Colonic mucosa (tissue), 4 donors: ENCODE measurements at regions not wholly inside any gene's neighbourhood (a gene's known extent, or its start where the extent isn't known, plus 50 kb on each side); places are given as distances from the start of the nearest gene placed in this dataset.

Source experiments
- DNase-seq: peaks from one replicate; pipeline ENCODE4 v3.0.0-alpha.2; 2020
- H3K27ac ChIP-seq: fragments of 200-600 bp; one replicate; pipeline ENCODE4 v1.8.0; 2021
- H3K27me3 ChIP-seq: fragments of 200-600 bp; one replicate; pipeline ENCODE4 v1.8.0; 2021
- H3K36me3 ChIP-seq: fragments of 200-600 bp; one replicate; pipeline ENCODE4 v1.8.0; 2021
- H3K4me1 ChIP-seq: fragments of 200-600 bp; one replicate; pipeline ENCODE4 v1.8.0; 2021; ENCODE audit warnings: mild to moderate bottlenecking
- H3K4me3 ChIP-seq: fragments of 200-600 bp; one replicate; pipeline ENCODE4 v1.8.0; 2021
- H3K9ac ChIP-seq, 2 donors: one replicate each; pipeline ENCODE4 v1.7.0; 2013; ENCODE audit warnings: control low read depth in 2 of 2, low read depth in 2 of 2, low read length in 2 of 2
- H3K9me3 ChIP-seq: fragments of 200-600 bp; one replicate; pipeline ENCODE4 v1.8.0; 2021
- intact Hi-C: fragments of 100-400 bp; cut with DNase I; formaldehyde crosslinking; loops from one replicate; pipeline ENCODE4 v1.14.1; 2022
- TF ChIP-seq, protein P1 (sequence below): fragments of 200-600 bp; IDR thresholded peaks from one replicate; pipeline ENCODE4 v1.8.0; 2022; ENCODE audit warnings: antibody characterized with exemption, mild to moderate bottlenecking
- donor health status: healthy.
- donor health status: DM: no; HTN: no; CAD: no.
- donor health status: DM: no; HTN: no; CAD: no.

DNA sequence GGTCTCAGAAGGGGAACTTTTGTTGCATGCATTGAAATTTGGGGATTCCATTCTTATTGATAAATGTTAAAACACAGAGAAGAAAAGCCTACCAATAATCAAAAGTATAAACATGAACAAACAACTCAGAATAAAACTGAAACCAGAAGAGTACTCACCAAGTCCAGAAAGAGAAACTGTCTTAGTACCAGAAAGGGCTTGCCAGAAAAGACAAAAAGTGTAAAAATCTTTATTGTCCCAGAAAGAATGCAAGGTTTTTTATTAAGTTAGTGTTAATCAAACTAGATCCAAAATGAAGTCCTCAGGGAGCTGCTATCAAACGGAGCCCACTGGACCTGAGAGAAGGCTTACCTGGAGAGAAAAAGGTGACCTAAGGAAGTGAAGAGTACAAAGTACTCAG lies 897.5 kb downstream of the PCDH7 start:
- TF ChIP-seq, protein P1, sequence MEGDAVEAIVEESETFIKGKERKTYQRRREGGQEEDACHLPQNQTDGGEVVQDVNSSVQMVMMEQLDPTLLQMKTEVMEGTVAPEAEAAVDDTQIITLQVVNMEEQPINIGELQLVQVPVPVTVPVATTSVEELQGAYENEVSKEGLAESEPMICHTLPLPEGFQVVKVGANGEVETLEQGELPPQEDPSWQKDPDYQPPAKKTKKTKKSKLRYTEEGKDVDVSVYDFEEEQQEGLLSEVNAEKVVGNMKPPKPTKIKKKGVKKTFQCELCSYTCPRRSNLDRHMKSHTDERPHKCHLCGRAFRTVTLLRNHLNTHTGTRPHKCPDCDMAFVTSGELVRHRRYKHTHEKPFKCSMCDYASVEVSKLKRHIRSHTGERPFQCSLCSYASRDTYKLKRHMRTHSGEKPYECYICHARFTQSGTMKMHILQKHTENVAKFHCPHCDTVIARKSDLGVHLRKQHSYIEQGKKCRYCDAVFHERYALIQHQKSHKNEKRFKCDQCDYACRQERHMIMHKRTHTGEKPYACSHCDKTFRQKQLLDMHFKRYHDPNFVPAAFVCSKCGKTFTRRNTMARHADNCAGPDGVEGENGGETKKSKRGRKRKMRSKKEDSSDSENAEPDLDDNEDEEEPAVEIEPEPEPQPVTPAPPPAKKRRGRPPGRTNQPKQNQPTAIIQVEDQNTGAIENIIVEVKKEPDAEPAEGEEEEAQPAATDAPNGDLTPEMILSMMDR, result no peak
- Histone ChIP-seq H3K9me3 (no peaks in the 10 kb centered on the region), H3K27me3 (no peaks in the 10 kb centered on the region), H3K4me1 (no peaks in the 10 kb centered on the region), H3K27ac (no peak overlapping the region), H3K9ac (no peak overlapping the region), H3K36me3 (no peaks in the 10 kb centered on the region), H3K4me3 (no peak overlapping the region)
- DNase-seq, result no peak
- intact Hi-C loops, result no loop called here

DNA sequence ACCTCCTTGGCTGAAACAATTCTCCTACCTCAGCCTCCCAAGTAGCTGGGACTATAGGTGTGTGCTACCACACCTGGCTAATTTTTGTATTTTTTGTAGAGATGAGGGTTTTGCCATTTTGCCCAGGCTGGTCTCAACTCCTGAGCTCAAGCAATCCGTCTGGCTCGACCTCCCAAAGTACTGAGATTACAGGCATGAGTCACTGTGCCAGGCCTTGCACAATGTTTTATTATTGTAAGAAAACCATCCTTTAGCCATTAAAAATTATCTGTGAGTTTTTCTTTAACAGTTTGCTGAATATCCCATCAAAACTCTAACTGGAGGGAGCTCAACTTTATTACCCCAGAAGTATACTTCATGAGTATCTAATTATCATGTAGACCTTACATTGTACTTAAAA lies 900.3 kb downstream of the PCDH7 start:
- TF ChIP-seq, protein P1, result no peak
- Histone ChIP-seq H3K27ac (no peak overlapping the region), H3K27me3 (no peaks in the 10 kb centered on the region), H3K9ac (no peak overlapping the region), H3K4me3 (no peak overlapping the region), H3K4me1 (no peaks in the 10 kb centered on the region), H3K9me3 (no peaks in the 10 kb centered on the region), H3K36me3 (no peaks in the 10 kb centered on the region)
- intact Hi-C loops, result no loop called here
- no peak for DNase-seq

DNA sequence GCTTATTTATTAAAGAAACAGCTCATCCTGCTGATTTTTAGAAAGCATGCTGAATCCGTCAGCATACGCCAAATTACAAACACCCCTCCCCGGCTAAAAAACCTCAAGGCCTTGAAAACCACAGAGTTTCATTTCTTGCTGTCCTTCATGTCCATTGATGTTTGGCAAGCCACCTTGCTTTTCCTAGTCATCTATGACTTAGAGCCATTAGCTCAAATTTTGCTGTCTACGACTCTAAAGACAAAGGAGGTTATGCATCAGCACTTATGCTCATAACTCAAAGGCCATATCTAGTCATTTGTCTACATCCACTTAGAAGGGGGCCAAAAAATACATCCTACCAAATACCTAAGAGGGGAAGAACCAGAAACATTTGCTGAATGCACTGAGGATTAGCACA lies 925.1 kb downstream of the PCDH7 start:
- Histone ChIP-seq H3K4me1 (no peaks in the 10 kb centered on the region), H3K27me3 (no peaks in the 10 kb centered on the region), H3K9ac (no peak overlapping the region), H3K4me3 (no peak overlapping the region), H3K27ac (no peak overlapping the region), H3K36me3 (no peaks in the 10 kb centered on the region), H3K9me3 (no peaks in the 10 kb centered on the region)
- DNase-seq, result no peak
- intact Hi-C loops, result no loop called here
- TF ChIP-seq, protein P1, result no peak

DNA sequence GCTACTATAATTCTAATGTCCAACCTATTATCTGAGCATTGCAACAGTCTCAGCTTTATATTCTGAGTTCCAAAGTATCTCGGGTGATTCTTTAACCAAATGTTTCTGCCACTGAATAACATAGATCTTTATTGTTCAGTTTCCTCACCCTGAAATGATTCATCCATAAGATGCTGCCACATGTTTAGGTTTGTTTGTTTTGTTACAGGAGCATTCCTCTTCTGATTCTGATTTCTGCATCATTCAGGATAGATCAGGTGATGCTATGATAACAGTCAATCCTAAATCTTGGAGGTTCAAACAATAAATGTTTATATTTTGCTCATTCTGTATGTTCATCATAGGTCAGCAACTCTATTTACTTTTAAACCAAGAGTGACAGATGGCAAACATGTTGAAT lies 927.6 kb downstream of the PCDH7 start:
- no peaks in the 10 kb centered on the region for H3K4me1 ChIP-seq
- no peaks in the 10 kb centered on the region for H3K9me3 ChIP-seq
- intact Hi-C loops, result no loop called here
- no peaks in the 10 kb centered on the region for H3K27me3 ChIP-seq
- TF ChIP-seq, protein P1, result no peak
- no peak overlapping the region for H3K27ac ChIP-seq
- DNase-seq, result no peak
- H3K9ac ChIP-seq, result no peak overlapping the region
- no peaks in the 10 kb centered on the region for H3K36me3 ChIP-seq
- H3K4me3 ChIP-seq, result no peak overlapping the region

DNA sequence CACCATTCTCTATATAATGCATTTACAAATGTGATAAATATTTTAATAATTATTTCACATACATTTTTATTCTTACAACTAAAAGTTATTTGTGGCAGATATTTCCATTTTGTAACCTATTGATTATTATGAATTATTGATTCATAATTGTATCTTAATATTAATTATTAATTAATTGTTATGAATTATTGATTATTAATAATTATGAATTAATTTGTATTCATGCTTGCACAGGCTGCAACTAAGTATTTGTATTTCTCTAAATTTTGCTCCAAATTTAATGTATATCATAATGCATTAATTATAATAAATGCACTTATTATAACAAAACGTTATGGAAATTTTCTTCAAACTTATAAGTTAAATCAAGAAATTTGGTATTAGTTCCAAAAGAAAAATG lies 929.7 kb downstream of the PCDH7 start:
- Histone ChIP-seq H3K27me3 (no peaks in the 10 kb centered on the region), H3K4me3 (no peak overlapping the region), H3K36me3 (no peaks in the 10 kb centered on the region), H3K27ac (no peak overlapping the region), H3K4me1 (no peaks in the 10 kb centered on the region), H3K9me3 (no peaks in the 10 kb centered on the region), H3K9ac (no peak overlapping the region)
- DNase-seq, result no peak
- intact Hi-C loops, result no loop called here
- TF ChIP-seq, protein P1, result no peak

DNA sequence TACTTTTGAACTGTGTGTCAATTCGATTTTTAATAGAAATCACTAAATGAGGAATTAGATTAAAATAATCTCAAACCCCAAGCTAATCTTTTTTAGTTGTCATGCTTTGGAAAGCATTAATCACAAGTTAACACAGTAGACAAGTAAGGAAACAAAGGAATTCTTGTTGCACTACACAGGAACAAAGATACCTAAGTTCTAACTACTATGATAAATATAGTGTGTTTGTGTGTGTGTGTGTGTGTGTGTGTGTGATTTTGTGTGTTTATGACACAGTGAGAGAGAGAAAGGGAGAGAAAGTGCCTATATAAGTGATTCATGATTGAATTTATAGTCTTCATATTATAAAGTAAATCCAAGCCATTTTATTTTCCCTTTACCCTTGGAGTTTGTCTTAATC lies 931.4 kb downstream of the PCDH7 start:
- no peaks in the 10 kb centered on the region for H3K36me3 ChIP-seq
- H3K9ac ChIP-seq, result no peak overlapping the region
- H3K27ac ChIP-seq, result no peak overlapping the region
- no peaks in the 10 kb centered on the region for H3K9me3 ChIP-seq
- intact Hi-C loops, result no loop called here
- DNase-seq, result no peak
- TF ChIP-seq, protein P1, result no peak
- no peaks in the 10 kb centered on the region for H3K27me3 ChIP-seq
- no peaks in the 10 kb centered on the region for H3K4me1 ChIP-seq
- H3K4me3 ChIP-seq, result no peak overlapping the region
